ENCODE measurements at regions not wholly inside any gene's neighbourhood (a gene's known extent, or its start where the extent isn't known, plus 50 kb on each side); places are given as distances from the start of the nearest gene placed in this dataset.
"Not testable (repeated sequence)": the region's sequence is repeated elsewhere in the genome, so short reads cannot be mapped to it uniquely, and the experiment has no call there.

- ATAC-seq; intact Hi-C loops (cut with DNase I); DNase-seq (ENCODE audit: low spot score): not testable (repeated sequence)
Measured at GRCh38 chr20:54352541-54352940, 122.9 kb upstream of the DOK5 start.

GRCh38 chr20:54353292-54353691 lies 122.1 kb upstream of the DOK5 start:
- ATAC-seq (no peak), DNase-seq (ENCODE audit: low spot score) (no peak)
- intact Hi-C loops (cut with DNase I) = no loop called here

- intact Hi-C loops (cut with DNase I) = no loop called here
- ATAC-seq = no peak
- no peak for DNase-seq (ENCODE audit: low spot score)
Measured at GRCh38 chr20:54355631-54356280, 119.6 kb upstream of the DOK5 start.

GRCh38 chr20:54356801-54357200 lies 118.6 kb upstream of the DOK5 start:
- ATAC-seq = no peak
- intact Hi-C loops (cut with DNase I) = no loop called here

GRCh38 chr20:54361475-54361874 lies 113.9 kb upstream of the DOK5 start:
- intact Hi-C loops (cut with DNase I) = no loop called here
- ATAC-seq (no peak), DNase-seq (ENCODE audit: low spot score) (no peak)

More at GRCh38 chr20:54356801-54357200, 118.6 kb upstream of the DOK5 start:
- DNase-seq (ENCODE audit: low spot score) = no peak

- intact Hi-C loops (cut with DNase I) = no loop called here
- ATAC-seq = no peak
- DNase-seq (ENCODE audit: low spot score) = no peak
Measured at GRCh38 chr20:54362283-54362682, 113.1 kb upstream of the DOK5 start.

- intact Hi-C loops (cut with DNase I) = no loop called here
- DNase-seq (ENCODE audit: low spot score) (no peak), ATAC-seq (no peak)
Measured at GRCh38 chr20:54364365-54364764, 111.0 kb upstream of the DOK5 start.

- ATAC-seq (no peak), DNase-seq (ENCODE audit: low spot score) (no peak)
- intact Hi-C loops (cut with DNase I) = no loop called here
Measured at GRCh38 chr20:54364919-54365318, 110.5 kb upstream of the DOK5 start.

GRCh38 chr20:54366669-54367344 lies 108.6 kb upstream of the DOK5 start:
- ATAC-seq (no peak), DNase-seq (ENCODE audit: low spot score) (no peak)
- intact Hi-C loops (cut with DNase I) = no loop called here

GRCh38 chr20:54368570-54368969 lies 106.8 kb upstream of the DOK5 start:
- intact Hi-C loops (cut with DNase I) = no loop called here
- ATAC-seq = peak; percentile 52
- DNase-seq (ENCODE audit: low spot score) = no peak

- DNase-seq (ENCODE audit: low spot score) (no peak), ATAC-seq (no peak)
- intact Hi-C loops (cut with DNase I) = no loop called here
Measured at GRCh38 chr20:54372313-54372712, 103.1 kb upstream of the DOK5 start.

- DNase-seq (ENCODE audit: low spot score) (no peak), ATAC-seq (no peak)
- intact Hi-C loops (cut with DNase I) = no loop called here
Measured at GRCh38 chr20:54377992-54378773, 97.2 kb upstream of the DOK5 start.

GRCh38 chr20:54379893-54380584 lies 95.4 kb upstream of the DOK5 start:
- DNase-seq (ENCODE audit: low spot score) = no peak
- intact Hi-C loops (cut with DNase I) = no loop called here
- ATAC-seq = no peak

GRCh38 chr20:54382419-54382818 lies 93.0 kb upstream of the DOK5 start:
- intact Hi-C loops (cut with DNase I) = no loop called here
- DNase-seq (ENCODE audit: low spot score) (no peak), ATAC-seq (no peak)

GRCh38 chr20:54385746-54386145 lies 89.6 kb upstream of the DOK5 start:
- DNase-seq (ENCODE audit: low spot score) (no peak), ATAC-seq (no peak)
- intact Hi-C loops (cut with DNase I) = no loop called here

GRCh38 chr20:54389596-54390280 lies 85.7 kb upstream of the DOK5 start:
- ATAC-seq (no peak), DNase-seq (ENCODE audit: low spot score) (no peak)
- intact Hi-C loops (cut with DNase I) = no loop called here

- ATAC-seq = no peak
- intact Hi-C loops (cut with DNase I) = no loop called here
Measured at GRCh38 chr20:54397292-54398140, 77.9 kb upstream of the DOK5 start.

GRCh38 chr20:54398814-54399213 lies 76.6 kb upstream of the DOK5 start:
- intact Hi-C loops (cut with DNase I) = no loop called here
- ATAC-seq (no peak), DNase-seq (ENCODE audit: low spot score) (no peak)

More at GRCh38 chr20:54397292-54398140, 77.9 kb upstream of the DOK5 start:
- DNase-seq (ENCODE audit: low spot score) = no peak

Measured in sciatic nerve (tissue), 2 donors.